ENCODE measurements at regions not wholly inside any gene's neighbourhood (a gene's known extent, or its start where the extent isn't known, plus 50 kb on each side); places are given as distances from the start of the nearest gene placed in this dataset.

DNA sequence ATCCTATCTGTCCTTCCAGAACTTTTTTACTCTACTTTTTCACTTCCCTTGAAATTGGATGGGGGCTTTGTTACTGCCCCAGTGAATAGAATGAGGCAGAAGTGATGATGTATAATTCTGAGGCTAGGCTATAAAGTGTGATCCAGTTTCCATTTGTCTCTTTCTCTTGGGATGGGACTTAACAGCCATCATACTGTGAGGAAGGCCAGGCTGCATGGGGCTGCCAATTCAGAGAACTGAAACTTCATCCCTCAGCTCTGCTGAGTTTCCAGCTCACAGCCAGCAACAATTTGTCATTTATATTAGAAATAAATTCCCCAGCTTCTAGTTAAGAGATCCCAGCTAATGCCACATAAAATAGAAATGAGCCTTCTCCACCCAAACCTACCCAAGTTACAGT is 504.0 kb upstream of the TGFBR2 start:
- Histone ChIP-seq H3K4me1 (ENCODE audit: control insufficient read depth, low read length) (no peaks in the 10 kb centered on the region), H3K4me2 (ENCODE audit: low read length) (no peak overlapping the region), H4K20me1 (ENCODE audit: control insufficient read depth, insufficient read depth, low read depth, low read length) (no peaks in the 10 kb centered on the region), H3K27ac (ENCODE audit: low read depth, low read length) (no peak overlapping the region), H3K27me3 (ENCODE audit: control insufficient read depth, low read length) (no peaks in the 10 kb centered on the region), H3K79me2 (ENCODE audit: control insufficient read depth, low read length) (no peaks in the 10 kb centered on the region), H3K9me3 (ENCODE audit: control insufficient read depth, insufficient read depth, low read length) (no peaks in the 10 kb centered on the region), H3F3A (ENCODE audit: control insufficient read depth, insufficient read depth) (no peaks in the 10 kb centered on the region), H3K36me3 (ENCODE audit: control insufficient read depth, low read length) (no peaks in the 10 kb centered on the region), H3K4me3 (ENCODE audit: low read length) (no peak overlapping the region), H3K9me2 (replicated peaks; ENCODE audit: control insufficient read depth, low read length) (no peaks in the 10 kb centered on the region)
- no peak for TF ChIP-seq EZH2phosphoT487 (IDR thresholded peaks at IDR 0.05; ENCODE audit: borderline replicate concordance, low read length)
- TF ChIP-seq, protein P1, sequence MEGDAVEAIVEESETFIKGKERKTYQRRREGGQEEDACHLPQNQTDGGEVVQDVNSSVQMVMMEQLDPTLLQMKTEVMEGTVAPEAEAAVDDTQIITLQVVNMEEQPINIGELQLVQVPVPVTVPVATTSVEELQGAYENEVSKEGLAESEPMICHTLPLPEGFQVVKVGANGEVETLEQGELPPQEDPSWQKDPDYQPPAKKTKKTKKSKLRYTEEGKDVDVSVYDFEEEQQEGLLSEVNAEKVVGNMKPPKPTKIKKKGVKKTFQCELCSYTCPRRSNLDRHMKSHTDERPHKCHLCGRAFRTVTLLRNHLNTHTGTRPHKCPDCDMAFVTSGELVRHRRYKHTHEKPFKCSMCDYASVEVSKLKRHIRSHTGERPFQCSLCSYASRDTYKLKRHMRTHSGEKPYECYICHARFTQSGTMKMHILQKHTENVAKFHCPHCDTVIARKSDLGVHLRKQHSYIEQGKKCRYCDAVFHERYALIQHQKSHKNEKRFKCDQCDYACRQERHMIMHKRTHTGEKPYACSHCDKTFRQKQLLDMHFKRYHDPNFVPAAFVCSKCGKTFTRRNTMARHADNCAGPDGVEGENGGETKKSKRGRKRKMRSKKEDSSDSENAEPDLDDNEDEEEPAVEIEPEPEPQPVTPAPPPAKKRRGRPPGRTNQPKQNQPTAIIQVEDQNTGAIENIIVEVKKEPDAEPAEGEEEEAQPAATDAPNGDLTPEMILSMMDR (IDR thresholded peaks at IDR 0.05; ENCODE audit: low read depth, low read length, poor library complexity, severe bottlenecking): no peak

DNA sequence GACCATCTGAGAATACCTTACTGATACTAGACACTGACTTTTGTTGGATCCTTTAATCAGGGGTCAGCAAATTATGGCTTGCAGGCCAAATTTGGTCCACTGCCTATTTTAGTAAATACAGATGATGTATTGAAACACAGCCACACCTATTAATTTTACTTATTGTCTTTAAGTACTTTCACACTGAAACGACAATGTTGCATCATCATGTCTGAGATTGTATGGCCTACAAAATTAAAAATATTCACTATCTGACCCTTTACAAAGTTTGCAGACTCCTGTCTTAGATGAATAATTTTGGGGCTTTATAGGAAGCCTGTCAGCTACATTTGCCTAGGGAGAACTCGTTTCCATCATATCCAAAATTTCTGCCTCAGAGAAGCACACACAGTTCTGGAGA is 503.2 kb upstream of the TGFBR2 start:
- TF ChIP-seq EZH2phosphoT487 (IDR thresholded peaks at IDR 0.05; ENCODE audit: borderline replicate concordance, low read length): no peak
- TF ChIP-seq, protein P1 (IDR thresholded peaks at IDR 0.05; ENCODE audit: low read depth, low read length, poor library complexity, severe bottlenecking): no peak
- H3K27me3 ChIP-seq (ENCODE audit: control insufficient read depth, low read length): no peaks in the 10 kb centered on the region
- no peaks in the 10 kb centered on the region for H3K36me3 ChIP-seq (ENCODE audit: control insufficient read depth, low read length)
- H3K27ac ChIP-seq (ENCODE audit: low read depth, low read length): no peak overlapping the region
- H4K20me1 ChIP-seq (ENCODE audit: control insufficient read depth, insufficient read depth, low read depth, low read length): no peaks in the 10 kb centered on the region
- no peak overlapping the region for H3K4me2 ChIP-seq (ENCODE audit: low read length)
- H3K4me3 ChIP-seq (ENCODE audit: low read length): no peak overlapping the region
- no peaks in the 10 kb centered on the region for H3K79me2 ChIP-seq (ENCODE audit: control insufficient read depth, low read length)
- no peaks in the 10 kb centered on the region for H3K9me2 ChIP-seq (replicated peaks; ENCODE audit: control insufficient read depth, low read length)
- no peaks in the 10 kb centered on the region for H3K9me3 ChIP-seq (ENCODE audit: control insufficient read depth, insufficient read depth, low read length)
- no peaks in the 10 kb centered on the region for H3F3A ChIP-seq (ENCODE audit: control insufficient read depth, insufficient read depth)
- no peaks in the 10 kb centered on the region for H3K4me1 ChIP-seq (ENCODE audit: control insufficient read depth, low read length)

DNA sequence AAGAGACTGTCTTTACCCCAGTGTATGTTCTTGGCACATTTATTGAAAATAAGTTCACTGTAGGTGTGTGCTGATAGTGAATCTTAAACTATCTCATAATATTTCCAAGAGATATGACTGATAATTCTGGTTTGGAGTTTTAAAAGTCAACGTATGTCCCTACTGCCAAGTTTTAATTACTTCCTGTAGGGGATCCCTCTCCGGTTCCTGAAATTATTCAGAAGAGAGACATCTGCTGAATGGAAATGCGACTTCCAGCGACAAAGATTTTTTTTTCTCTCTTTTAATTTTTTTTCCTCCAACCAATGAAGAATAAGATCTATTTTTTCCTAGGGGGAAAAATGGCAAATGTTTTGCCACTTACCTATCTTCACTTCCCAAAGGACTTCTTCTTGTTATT is 498.9 kb upstream of the TGFBR2 start:
- TF ChIP-seq EZH2phosphoT487 (IDR thresholded peaks at IDR 0.05; ENCODE audit: borderline replicate concordance, low read length): no peak
- TF ChIP-seq, protein P1 (IDR thresholded peaks at IDR 0.05; ENCODE audit: low read depth, low read length, poor library complexity, severe bottlenecking): no peak

DNA sequence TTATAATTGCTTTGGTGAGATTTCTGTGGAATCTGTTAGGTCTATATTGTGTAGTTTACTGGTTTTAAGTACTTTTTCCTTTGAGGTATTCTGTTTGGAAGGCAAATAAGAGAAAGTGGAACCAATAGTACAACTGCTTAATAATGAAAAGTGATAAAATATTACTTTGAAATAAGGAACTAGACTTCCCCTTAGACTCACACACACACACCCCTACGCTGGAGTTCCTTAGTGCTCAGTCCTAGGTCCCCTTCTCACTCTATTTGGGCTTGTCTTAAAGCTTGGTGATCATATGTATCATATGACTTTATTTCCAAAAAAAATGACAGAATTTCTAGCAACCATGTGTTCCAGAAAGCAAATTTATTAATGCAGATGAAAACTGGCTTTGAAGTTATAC is 494.0 kb upstream of the TGFBR2 start:
- no peak overlapping the region for H3K4me2 ChIP-seq (ENCODE audit: low read length)
- H3K4me1 ChIP-seq (ENCODE audit: control insufficient read depth, low read length): no peaks in the 10 kb centered on the region
- H3F3A ChIP-seq (ENCODE audit: control insufficient read depth, insufficient read depth): no peaks in the 10 kb centered on the region
- no peak overlapping the region for H3K27ac ChIP-seq (ENCODE audit: low read depth, low read length)
- no peaks in the 10 kb centered on the region for H3K36me3 ChIP-seq (ENCODE audit: control insufficient read depth, low read length)
- H3K79me2 ChIP-seq (ENCODE audit: control insufficient read depth, low read length): no peaks in the 10 kb centered on the region
- no peaks in the 10 kb centered on the region for H4K20me1 ChIP-seq (ENCODE audit: control insufficient read depth, insufficient read depth, low read depth, low read length)
- H3K9me3 ChIP-seq (ENCODE audit: control insufficient read depth, insufficient read depth, low read length): no peaks in the 10 kb centered on the region
- H3K27me3 ChIP-seq (ENCODE audit: control insufficient read depth, low read length): peaks cover 5% of the 10 kb centered on the region; the same call in 1 of the 2 replicates
- TF ChIP-seq EZH2phosphoT487 (IDR thresholded peaks at IDR 0.05; ENCODE audit: borderline replicate concordance, low read length): no peak
- H3K4me3 ChIP-seq (ENCODE audit: low read length): no peak overlapping the region
- no peaks in the 10 kb centered on the region for H3K9me2 ChIP-seq (replicated peaks; ENCODE audit: control insufficient read depth, low read length)

More for the DNA sequence above, 498.9 kb upstream of the TGFBR2 start:
- Histone ChIP-seq H3K4me3 (ENCODE audit: low read length) (no peak overlapping the region), H3K36me3 (ENCODE audit: control insufficient read depth, low read length) (no peaks in the 10 kb centered on the region), H3K9me2 (replicated peaks; ENCODE audit: control insufficient read depth, low read length) (no peaks in the 10 kb centered on the region), H3K27ac (ENCODE audit: low read depth, low read length) (no peak overlapping the region), H3F3A (ENCODE audit: control insufficient read depth, insufficient read depth) (no peaks in the 10 kb centered on the region), H3K79me2 (ENCODE audit: control insufficient read depth, low read length) (no peaks in the 10 kb centered on the region), H3K9me3 (ENCODE audit: control insufficient read depth, insufficient read depth, low read length) (no peaks in the 10 kb centered on the region), H3K4me2 (ENCODE audit: low read length) (no peak overlapping the region), H3K27me3 (ENCODE audit: control insufficient read depth, low read length) (peaks cover 5% of the 10 kb centered on the region; the same call in 1 of the 2 replicates), H3K4me1 (ENCODE audit: control insufficient read depth, low read length) (no peaks in the 10 kb centered on the region), H4K20me1 (ENCODE audit: control insufficient read depth, insufficient read depth, low read depth, low read length) (no peaks in the 10 kb centered on the region)

All from DOHH2 (cell line).